ENCODE measurements at regions not wholly inside any gene's neighbourhood (a gene's known extent, or its start where the extent isn't known, plus 50 kb on each side); places are given as distances from the start of the nearest gene placed in this dataset.

GRCh38 chr13:106078191-106078590 lies 457.3 kb downstream of the EFNB2 start:
- H3K9me3 ChIP-seq, result no peaks in the 10 kb centered on the region
- intact Hi-C loops (cut with DNase I), result no loop called here
- no peaks in the 10 kb centered on the region for H3K4me1 ChIP-seq
- no peak overlapping the region for H3K27ac ChIP-seq
- H3K27me3 ChIP-seq, result no peaks in the 10 kb centered on the region
- no peak for ATAC-seq
- TF ChIP-seq CTCF (IDR thresholded peaks at IDR 0.05) (no peak), POLR2A (IDR thresholded peaks at IDR 0.05) (no peak)
- DNase-seq, result no peak
- no peak overlapping the region for H3K4me3 ChIP-seq
- WGBS (ENCODE audit: insufficient coverage, low coverage, low lambda C conversion rate, missing lambda C conversion rate), result 16% methylated on average over 1 of the region's 1 CpG
- no peaks in the 10 kb centered on the region for H3K36me3 ChIP-seq

GRCh38 chr13:106077017-106077416 lies 458.4 kb downstream of the EFNB2 start:
- H3K36me3 ChIP-seq, result no peaks in the 10 kb centered on the region
- H3K27ac ChIP-seq, result no peak overlapping the region
- no peaks in the 10 kb centered on the region for H3K4me1 ChIP-seq
- WGBS (ENCODE audit: insufficient coverage, low coverage, low lambda C conversion rate, missing lambda C conversion rate), result 88% methylated on average over 1 of the region's 1 CpG
- no peak for ATAC-seq
- DNase-seq, result no peak
- no peaks in the 10 kb centered on the region for H3K27me3 ChIP-seq
- TF ChIP-seq POLR2A (IDR thresholded peaks at IDR 0.05) (no peak), CTCF (IDR thresholded peaks at IDR 0.05) (no peak)
- H3K4me3 ChIP-seq, result no peak overlapping the region
- intact Hi-C loops (cut with DNase I), result no loop called here
- H3K9me3 ChIP-seq, result no peaks in the 10 kb centered on the region

- Histone ChIP-seq H3K4me1 (no peaks in the 10 kb centered on the region), H3K4me3 (no peak overlapping the region), H3K27me3 (no peaks in the 10 kb centered on the region), H3K9me3 (no peaks in the 10 kb centered on the region), H3K27ac (no peak overlapping the region), H3K36me3 (no peaks in the 10 kb centered on the region)
- DNase-seq (no peak), ATAC-seq (no peak)
- no peak for TF ChIP-seq POLR2A (IDR thresholded peaks at IDR 0.05)
- no peak for TF ChIP-seq CTCF (IDR thresholded peaks at IDR 0.05)
- intact Hi-C loops (cut with DNase I), result no loop called here
- 80% methylated on average over 1 of the region's 1 CpG for WGBS (ENCODE audit: insufficient coverage, low coverage, low lambda C conversion rate, missing lambda C conversion rate)
Observed at GRCh38 chr13:106072014-106072413, 463.4 kb downstream of the EFNB2 start.

GRCh38 chr13:106063591-106064313 lies 471.7 kb downstream of the EFNB2 start:
- intact Hi-C loops (cut with DNase I), result no loop called here
- no peak overlapping the region for H3K4me3 ChIP-seq
- H3K36me3 ChIP-seq, result no peaks in the 10 kb centered on the region
- H3K27ac ChIP-seq, result no peak overlapping the region
- DNase-seq (no peak), ATAC-seq (no peak)
- TF ChIP-seq POLR2A (IDR thresholded peaks at IDR 0.05), result no peak
- TF ChIP-seq CTCF (IDR thresholded peaks at IDR 0.05), result no peak
- no peaks in the 10 kb centered on the region for H3K9me3 ChIP-seq
- 50% methylated on average over 8 of the region's 8 CpGs for WGBS (ENCODE audit: insufficient coverage, low coverage, low lambda C conversion rate, missing lambda C conversion rate)
- no peaks in the 10 kb centered on the region for H3K27me3 ChIP-seq
- no peaks in the 10 kb centered on the region for H3K4me1 ChIP-seq

All from right lobe of liver (tissue), 6 donors.